A549 (cell line): ENCODE measurements at regions not wholly inside any gene's neighbourhood (a gene's known extent, or its start where the extent isn't known, plus 50 kb on each side); places are given as distances from the start of the nearest gene placed in this dataset.

Experiments
- ATAC-seq, 2 experiments: fragments of 200-7000 bp in 1 of 2; fragments of >200 bp in 1 of 2; cut with Nextera tagmentation in 1 of 2; cut with Tn5 transposase in 1 of 2; 3 replicates each; pipeline versions ENCODE4 v1.8.0 to v1.9.1; 2018 to 2020; ENCODE audit warnings: mild to moderate bottlenecking in 1 of 2, moderate library complexity in 1 of 2
- CTCF ChIA-PET: fragments of 300-600 bp; sonication (Branson Sonifier 250); formaldehyde crosslinking; extraction: SDS; loops from one replicate; lab custom pipeline; 2021; ENCODE audit warnings: antibody characterized with exemption, inconsistent platforms; lab: Yijun Ruan, JAX
- POLR2A ChIA-PET: fragments of 350-600 bp; formaldehyde crosslinking; extraction: SDS; loops from one replicate; lab custom pipeline; 2021; ENCODE audit warnings: antibody characterized with exemption, inconsistent platforms; lab: Yijun Ruan, JAX
- DNase-seq, 2 experiments: peaks; one replicate each; pipeline versions ENCODE4 v3.0.0 to v3.0.0-alpha.2; 2011 to 2016; ENCODE audit warnings: low read depth in 1 of 2, low spot score in 1 of 2
- FAIRE-seq: peaks from 2 replicates; lab custom pipeline; 2011; peaks lifted over from hg19 to GRCh38; lab: Jason Lieb, UNC
- H3K27ac ChIP-seq, 2 experiments: fragments of >200 bp; sonication (Bioruptor Twin); formaldehyde crosslinking; 3 replicates each; pipeline ENCODE4 v1.5.1; 2016 to 2017
- H3K4me1 ChIP-seq: fragments of >200 bp; sonication (Bioruptor Twin); formaldehyde crosslinking; 3 replicates; pipeline ENCODE4 v1.6.1; 2016
- H3K4me2 ChIP-seq: fragments of >200 bp; sonication (Bioruptor Twin); formaldehyde crosslinking; 3 replicates; pipeline ENCODE4 v1.6.1; 2016
- H3K4me3 ChIP-seq: fragments of >200 bp; sonication (Bioruptor Twin); formaldehyde crosslinking; 3 replicates; pipeline ENCODE4 v1.5.1; 2016
- H3K9me3 ChIP-seq: fragments of >200 bp; sonication (Bioruptor Twin); formaldehyde crosslinking; 3 replicates; pipeline ENCODE4 v1.6.1; 2016
- CHD4 ChIP-seq: fragments of 200-600 bp; sonication (generic); IDR thresholded peaks from 2 replicates; pipeline ENCODE4 v1.6.1; 2016; ENCODE audit warnings: antibody characterized with exemption, mild to moderate bottlenecking, borderline replicate concordance
- EHF ChIP-seq: fragments of 250-450 bp; sonication (Bioruptor Pico); IDR thresholded peaks from 2 replicates; pipeline ENCODE4 v1.5.0; 2020; ENCODE audit warnings: mild to moderate bottlenecking
- EHMT2 ChIP-seq: fragments of 200-600 bp; sonication (generic); IDR thresholded peaks from 2 replicates; pipeline ENCODE4 v1.6.1; 2016; ENCODE audit warnings: antibody characterized with exemption, low read depth, mild to moderate bottlenecking, moderate library complexity
- EP300 ChIP-seq, 2 experiments: fragments of >200 bp; sonication (Bioruptor Twin); formaldehyde crosslinking; IDR thresholded peaks; 2 replicates in 1 of 2; 3 replicates in 1 of 2; pipeline ENCODE4 v1.6.1; 2016 to 2017
- ESRRA ChIP-seq: fragments of 150-350 bp; IDR thresholded peaks from 2 replicates; pipeline ENCODE4 v1.6.1; 2014; ENCODE audit warnings: mild to moderate bottlenecking, low read length, borderline replicate concordance
- HOXA7 ChIP-seq: fragments of 250-450 bp; sonication (Bioruptor Pico); IDR thresholded peaks from 2 replicates; pipeline ENCODE4 v1.5.0; 2020; ENCODE audit warnings: mild to moderate bottlenecking, moderate library complexity
- HOXB5 ChIP-seq: fragments of 250-450 bp; sonication (Bioruptor Pico); IDR thresholded peaks from 2 replicates; pipeline ENCODE4 v1.5.0; 2020; ENCODE audit warnings: mild to moderate bottlenecking, moderate library complexity
- JUN ChIP-seq, 2 experiments: fragments of >200 bp; sonication (Bioruptor Twin); formaldehyde crosslinking; IDR thresholded peaks; 2 replicates in 1 of 2; 3 replicates in 1 of 2; pipeline ENCODE4 v1.6.1; 2016 to 2017
- JUNB ChIP-seq: fragments of >200 bp; sonication (Bioruptor Twin); formaldehyde crosslinking; IDR thresholded peaks from 2 replicates; pipeline ENCODE4 v1.6.1; 2016
- NFE2L2 ChIP-seq: fragments of 150-350 bp; conservative IDR thresholded peaks from 2 replicates; pipeline ENCODE4 v1.6.1; 2014; ENCODE audit warnings: low read length
- POLR2A ChIP-seq: IDR thresholded peaks from 2 replicates; pipeline ENCODE4 v1.6.1; 2012; ENCODE audit warnings: mild to moderate bottlenecking, low read length
- RAD21 ChIP-seq, 2 experiments: fragments of >200 bp in 1 of 2; sonication (Bioruptor Twin) in 1 of 2; formaldehyde crosslinking in 1 of 2; IDR thresholded peaks in 1 of 2; conservative IDR thresholded peaks in 1 of 2; 2 replicates in 1 of 2; 3 replicates in 1 of 2; pipeline ENCODE4 v1.6.1; 2012 to 2018; ENCODE audit warnings: inconsistent platforms in 1 of 2
- RARB ChIP-seq: fragments of 250-450 bp; sonication (Bioruptor Pico); IDR thresholded peaks from 2 replicates; pipeline ENCODE4 v1.8.0; 2021; ENCODE audit warnings: mild to moderate bottlenecking, moderate library complexity
- RFX5 ChIP-seq: fragments of 450-650 bp; IDR thresholded peaks from 2 replicates; pipeline ENCODE4 v1.7.1; 2014; ENCODE audit warnings: antibody characterized with exemption, mild to moderate bottlenecking, moderate library complexity
- TFCP2L1 ChIP-seq: fragments of 250-450 bp; sonication (Bioruptor Pico); IDR thresholded peaks from 2 replicates; pipeline ENCODE4 v1.5.0; 2021; ENCODE audit warnings: mild to moderate bottlenecking
- TP53 ChIP-seq: fragments of 250-450 bp; sonication (Bioruptor Pico); IDR thresholded peaks from 2 replicates; pipeline ENCODE4 v1.5.0; 2021; ENCODE audit warnings: mild to moderate bottlenecking, moderate library complexity
- ZC3H11A ChIP-seq: fragments of 450-650 bp; IDR thresholded peaks from 2 replicates; pipeline ENCODE4 v1.6.1; 2014; ENCODE audit warnings: antibody characterized with exemption, mild to moderate bottlenecking
- ZSCAN20 ChIP-seq: fragments of 250-450 bp; sonication (Bioruptor Pico); IDR thresholded peaks from 2 replicates; pipeline ENCODE4 v1.8.0; 2022; ENCODE audit warnings: mild to moderate bottlenecking, moderate library complexity
- WGBS: methylation state at CpG from one replicate; pipeline ENCODE4 v1.1.6; 2017; ENCODE audit errors: missing lambda C conversion rate; 5-methylcytosine and 5-hydroxymethylcytosine counted together
- TF ChIP-seq, protein P1 (sequence below): IDR thresholded peaks from 2 replicates; pipeline ENCODE4 v1.6.1; 2012; ENCODE audit warnings: low read depth, borderline replicate concordance
- TF ChIP-seq, protein P2 (sequence below): fragments of 200-600 bp; sonication (generic); IDR thresholded peaks from 2 replicates; pipeline ENCODE4 v1.6.1; 2016; ENCODE audit warnings: antibody characterized with exemption, mild to moderate bottlenecking, moderate library complexity
- TF ChIP-seq, protein P3 (sequence below): fragments of 250-450 bp; sonication (Bioruptor Pico); IDR thresholded peaks from 2 replicates; pipeline ENCODE4 v1.5.0; 2020; ENCODE audit warnings: low read depth, mild to moderate bottlenecking, moderate library complexity
- TF ChIP-seq, protein P4 (sequence below): fragments of 450-650 bp; IDR thresholded peaks from 2 replicates; pipeline ENCODE4 v1.6.1; 2014; ENCODE audit warnings: antibody characterized with exemption

DNA sequence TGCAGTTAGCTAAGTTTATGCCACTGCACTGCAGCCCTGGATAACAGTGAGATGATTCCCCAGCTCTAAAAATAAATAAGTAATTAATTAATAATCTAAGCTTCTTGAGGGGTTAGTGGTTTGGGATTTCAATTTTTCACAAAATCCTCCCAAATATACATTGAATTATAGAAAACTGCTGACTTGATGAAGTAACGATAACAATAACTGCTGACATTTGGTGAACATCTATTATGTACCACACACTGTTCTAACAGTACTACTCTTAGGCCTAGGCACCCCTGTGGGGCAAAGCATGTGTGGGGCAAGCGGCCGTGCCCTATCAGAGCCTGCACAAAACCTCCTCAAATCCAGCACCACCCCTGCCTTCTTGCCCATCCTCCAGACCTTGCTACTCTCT is 245.8 kb upstream of the EPHA4 start (continued):
- TF ChIP-seq RARB (CRISPR knock-in tag) (no peak), EP300 (IDR thresholded peaks at IDR 0.05) (no peak), ZC3H11A (no peak), TFCP2L1 (CRISPR knock-in tag) (no peak), JUN (IDR thresholded peaks at IDR 0.05) (no peak), HOXB5 (CRISPR knock-in tag) (no peak), EHMT2 (no peak)
- TF ChIP-seq, protein P1, sequence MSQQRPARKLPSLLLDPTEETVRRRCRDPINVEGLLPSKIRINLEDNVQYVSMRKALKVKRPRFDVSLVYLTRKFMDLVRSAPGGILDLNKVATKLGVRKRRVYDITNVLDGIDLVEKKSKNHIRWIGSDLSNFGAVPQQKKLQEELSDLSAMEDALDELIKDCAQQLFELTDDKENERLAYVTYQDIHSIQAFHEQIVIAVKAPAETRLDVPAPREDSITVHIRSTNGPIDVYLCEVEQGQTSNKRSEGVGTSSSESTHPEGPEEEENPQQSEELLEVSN: no peak

DNA sequence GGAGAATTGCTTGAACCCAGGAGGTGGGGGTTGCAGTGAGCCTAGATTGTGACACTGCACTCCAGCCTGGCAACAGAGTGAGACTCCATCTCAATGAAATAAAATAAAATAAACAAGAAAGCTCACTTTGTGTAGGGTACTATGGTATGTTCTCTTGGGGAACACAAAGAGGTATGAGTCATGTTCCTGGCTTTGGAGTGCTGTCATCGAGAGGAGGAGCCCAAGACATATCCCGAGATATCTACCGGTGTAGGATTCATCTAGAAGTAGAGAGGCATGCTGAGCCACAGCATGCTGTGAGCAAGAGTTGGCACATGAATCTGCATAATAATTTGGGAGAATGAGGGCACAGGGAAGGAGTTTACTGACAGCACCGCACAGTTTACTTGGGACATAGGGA is 244.9 kb upstream of the EPHA4 start:
- DNase-seq: no peak
- ATAC-seq: no peak
- TF ChIP-seq JUN (IDR thresholded peaks at IDR 0.05): no peak
- TF ChIP-seq HOXA7 (CRISPR knock-in tag): no peak
- no peak for TF ChIP-seq RAD21 (conservative IDR thresholded peaks at IDR 0.05 in 1 of 2, IDR thresholded peaks at IDR 0.05 in 1 of 2)
- no peak for TF ChIP-seq POLR2A
- TF ChIP-seq RARB (CRISPR knock-in tag): no peak
- TF ChIP-seq NFE2L2: no peak
- TF ChIP-seq EHF (CRISPR knock-in tag): no peak
- TF ChIP-seq, protein P2, sequence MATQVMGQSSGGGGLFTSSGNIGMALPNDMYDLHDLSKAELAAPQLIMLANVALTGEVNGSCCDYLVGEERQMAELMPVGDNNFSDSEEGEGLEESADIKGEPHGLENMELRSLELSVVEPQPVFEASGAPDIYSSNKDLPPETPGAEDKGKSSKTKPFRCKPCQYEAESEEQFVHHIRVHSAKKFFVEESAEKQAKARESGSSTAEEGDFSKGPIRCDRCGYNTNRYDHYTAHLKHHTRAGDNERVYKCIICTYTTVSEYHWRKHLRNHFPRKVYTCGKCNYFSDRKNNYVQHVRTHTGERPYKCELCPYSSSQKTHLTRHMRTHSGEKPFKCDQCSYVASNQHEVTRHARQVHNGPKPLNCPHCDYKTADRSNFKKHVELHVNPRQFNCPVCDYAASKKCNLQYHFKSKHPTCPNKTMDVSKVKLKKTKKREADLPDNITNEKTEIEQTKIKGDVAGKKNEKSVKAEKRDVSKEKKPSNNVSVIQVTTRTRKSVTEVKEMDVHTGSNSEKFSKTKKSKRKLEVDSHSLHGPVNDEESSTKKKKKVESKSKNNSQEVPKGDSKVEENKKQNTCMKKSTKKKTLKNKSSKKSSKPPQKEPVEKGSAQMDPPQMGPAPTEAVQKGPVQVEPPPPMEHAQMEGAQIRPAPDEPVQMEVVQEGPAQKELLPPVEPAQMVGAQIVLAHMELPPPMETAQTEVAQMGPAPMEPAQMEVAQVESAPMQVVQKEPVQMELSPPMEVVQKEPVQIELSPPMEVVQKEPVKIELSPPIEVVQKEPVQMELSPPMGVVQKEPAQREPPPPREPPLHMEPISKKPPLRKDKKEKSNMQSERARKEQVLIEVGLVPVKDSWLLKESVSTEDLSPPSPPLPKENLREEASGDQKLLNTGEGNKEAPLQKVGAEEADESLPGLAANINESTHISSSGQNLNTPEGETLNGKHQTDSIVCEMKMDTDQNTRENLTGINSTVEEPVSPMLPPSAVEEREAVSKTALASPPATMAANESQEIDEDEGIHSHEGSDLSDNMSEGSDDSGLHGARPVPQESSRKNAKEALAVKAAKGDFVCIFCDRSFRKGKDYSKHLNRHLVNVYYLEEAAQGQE: no peak
- TF ChIP-seq, protein P3, sequence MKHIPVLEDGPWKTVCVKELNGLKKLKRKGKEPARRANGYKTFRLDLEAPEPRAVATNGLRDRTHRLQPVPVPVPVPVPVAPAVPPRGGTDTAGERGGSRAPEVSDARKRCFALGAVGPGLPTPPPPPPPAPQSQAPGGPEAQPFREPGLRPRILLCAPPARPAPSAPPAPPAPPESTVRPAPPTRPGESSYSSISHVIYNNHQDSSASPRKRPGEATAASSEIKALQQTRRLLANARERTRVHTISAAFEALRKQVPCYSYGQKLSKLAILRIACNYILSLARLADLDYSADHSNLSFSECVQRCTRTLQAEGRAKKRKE (CRISPR knock-in tag): no peak
- TF ChIP-seq ZSCAN20: no peak
- no peak for TF ChIP-seq ESRRA
- TF ChIP-seq CHD4: no peak
- TF ChIP-seq, protein P4, sequence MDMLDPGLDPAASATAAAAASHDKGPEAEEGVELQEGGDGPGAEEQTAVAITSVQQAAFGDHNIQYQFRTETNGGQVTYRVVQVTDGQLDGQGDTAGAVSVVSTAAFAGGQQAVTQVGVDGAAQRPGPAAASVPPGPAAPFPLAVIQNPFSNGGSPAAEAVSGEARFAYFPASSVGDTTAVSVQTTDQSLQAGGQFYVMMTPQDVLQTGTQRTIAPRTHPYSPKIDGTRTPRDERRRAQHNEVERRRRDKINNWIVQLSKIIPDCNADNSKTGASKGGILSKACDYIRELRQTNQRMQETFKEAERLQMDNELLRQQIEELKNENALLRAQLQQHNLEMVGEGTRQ: no peak
- no peak for TF ChIP-seq TFCP2L1 (CRISPR knock-in tag)
- TF ChIP-seq JUNB: no peak
- TF ChIP-seq TP53: no peak
- TF ChIP-seq RFX5: no peak
- Histone ChIP-seq H3K27ac (no peak overlapping the region), H3K4me2 (no peak overlapping the region), H3K4me3 (no peak overlapping the region), H3K9me3 (0 out of 3 replicates have a peak, but pooled peaks cover 2% of the 10 kb centered on the region), H3K4me1 (no peaks in the 10 kb centered on the region)
- CTCF ChIA-PET: no interaction called here
- no peak for FAIRE-seq
- WGBS: 53% methylated on average over 4 of the region's 4 CpGs
- POLR2A ChIA-PET: no interaction called here
